ENCODE measurements at regions not wholly inside any gene's neighbourhood (a gene's known extent, or its start where the extent isn't known, plus 50 kb on each side); places are given as distances from the start of the nearest gene placed in this dataset.

DNA sequence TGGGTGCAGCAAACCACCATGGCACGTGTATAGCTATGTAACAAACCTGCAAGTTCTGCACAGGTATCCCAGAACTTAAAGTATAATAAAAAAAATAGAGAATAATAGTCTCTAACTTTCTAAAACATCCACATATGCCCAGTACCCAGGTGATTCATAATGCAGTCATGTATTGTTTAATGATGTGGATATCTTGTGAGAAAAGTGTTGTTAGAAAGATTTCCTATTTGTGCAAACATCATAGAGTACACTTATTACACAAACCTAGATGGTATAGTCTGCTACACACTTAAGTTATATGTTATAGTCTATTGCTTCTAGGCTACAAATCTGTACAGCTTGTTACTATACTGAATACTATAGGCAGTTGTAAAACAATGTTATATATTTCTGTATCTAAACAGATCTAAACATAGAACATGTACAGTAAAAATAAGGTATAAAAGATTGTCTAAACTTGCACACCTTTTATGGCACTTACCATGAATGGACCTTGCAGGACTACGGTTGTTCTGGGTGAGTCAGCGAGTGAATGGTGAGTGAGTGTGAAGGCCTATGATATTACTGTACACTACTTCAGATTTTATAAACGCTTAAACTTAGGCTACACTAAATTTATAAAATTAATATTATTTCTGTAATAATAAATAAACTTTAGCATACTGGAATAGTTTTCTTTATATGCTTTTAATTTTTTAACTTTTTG, 232.2 kb upstream of the SLIT2 start:
- no peak for TF ChIP-seq POLR2A (IDR thresholded peaks at IDR 0.05)
- TF ChIP-seq, protein P1, sequence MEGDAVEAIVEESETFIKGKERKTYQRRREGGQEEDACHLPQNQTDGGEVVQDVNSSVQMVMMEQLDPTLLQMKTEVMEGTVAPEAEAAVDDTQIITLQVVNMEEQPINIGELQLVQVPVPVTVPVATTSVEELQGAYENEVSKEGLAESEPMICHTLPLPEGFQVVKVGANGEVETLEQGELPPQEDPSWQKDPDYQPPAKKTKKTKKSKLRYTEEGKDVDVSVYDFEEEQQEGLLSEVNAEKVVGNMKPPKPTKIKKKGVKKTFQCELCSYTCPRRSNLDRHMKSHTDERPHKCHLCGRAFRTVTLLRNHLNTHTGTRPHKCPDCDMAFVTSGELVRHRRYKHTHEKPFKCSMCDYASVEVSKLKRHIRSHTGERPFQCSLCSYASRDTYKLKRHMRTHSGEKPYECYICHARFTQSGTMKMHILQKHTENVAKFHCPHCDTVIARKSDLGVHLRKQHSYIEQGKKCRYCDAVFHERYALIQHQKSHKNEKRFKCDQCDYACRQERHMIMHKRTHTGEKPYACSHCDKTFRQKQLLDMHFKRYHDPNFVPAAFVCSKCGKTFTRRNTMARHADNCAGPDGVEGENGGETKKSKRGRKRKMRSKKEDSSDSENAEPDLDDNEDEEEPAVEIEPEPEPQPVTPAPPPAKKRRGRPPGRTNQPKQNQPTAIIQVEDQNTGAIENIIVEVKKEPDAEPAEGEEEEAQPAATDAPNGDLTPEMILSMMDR (IDR thresholded peaks at IDR 0.05): no peak
